A549 (cell line): ENCODE measurements at regions not wholly inside any gene's neighbourhood (a gene's known extent, or its start where the extent isn't known, plus 50 kb on each side); places are given as distances from the start of the nearest gene placed in this dataset.
A peak's percentile ranks its signal among the peaks of the same experiment; 100 is the strongest.

ENCODE experiments used
- ATAC-seq, 2 experiments: fragments of 200-7000 bp in 1 of 2; fragments of >200 bp in 1 of 2; cut with Nextera tagmentation in 1 of 2; cut with Tn5 transposase in 1 of 2; 3 replicates each; pipeline versions ENCODE4 v1.8.0 to v1.9.1; 2018 to 2020; ENCODE audit warnings: mild to moderate bottlenecking in 1 of 2, moderate library complexity in 1 of 2
- CTCF ChIA-PET: fragments of 300-600 bp; sonication (Branson Sonifier 250); formaldehyde crosslinking; extraction: SDS; loops from one replicate; lab custom pipeline; 2021; ENCODE audit warnings: antibody characterized with exemption, inconsistent platforms; lab: Yijun Ruan, JAX
- POLR2A ChIA-PET: fragments of 350-600 bp; formaldehyde crosslinking; extraction: SDS; loops from one replicate; lab custom pipeline; 2021; ENCODE audit warnings: antibody characterized with exemption, inconsistent platforms; lab: Yijun Ruan, JAX
- DNase-seq, 2 experiments: peaks; one replicate each; pipeline versions ENCODE4 v3.0.0 to v3.0.0-alpha.2; 2011 to 2016; ENCODE audit warnings: low read depth in 1 of 2, low spot score in 1 of 2
- FAIRE-seq: peaks from 2 replicates; lab custom pipeline; 2011; peaks lifted over from hg19 to GRCh38; lab: Jason Lieb, UNC
- H3K27ac ChIP-seq, 2 experiments: fragments of >200 bp; sonication (Bioruptor Twin); formaldehyde crosslinking; 3 replicates each; pipeline ENCODE4 v1.5.1; 2016 to 2017
- H3K4me1 ChIP-seq: fragments of >200 bp; sonication (Bioruptor Twin); formaldehyde crosslinking; 3 replicates; pipeline ENCODE4 v1.6.1; 2016
- H3K4me2 ChIP-seq: fragments of >200 bp; sonication (Bioruptor Twin); formaldehyde crosslinking; 3 replicates; pipeline ENCODE4 v1.6.1; 2016
- H3K4me3 ChIP-seq: fragments of >200 bp; sonication (Bioruptor Twin); formaldehyde crosslinking; 3 replicates; pipeline ENCODE4 v1.5.1; 2016
- H3K9me3 ChIP-seq: fragments of >200 bp; sonication (Bioruptor Twin); formaldehyde crosslinking; 3 replicates; pipeline ENCODE4 v1.6.1; 2016
- BCL3 ChIP-seq: fragments of >200 bp; sonication (Bioruptor Twin); formaldehyde crosslinking; IDR thresholded peaks from 3 replicates; pipeline ENCODE4 v1.6.1; 2016
- CBX2 ChIP-seq: fragments of 200-600 bp; sonication (generic); IDR thresholded peaks from 2 replicates; pipeline ENCODE4 v1.6.1; 2016; ENCODE audit warnings: low read depth, mild to moderate bottlenecking, borderline replicate concordance
- CBX8 ChIP-seq: fragments of 200-600 bp; sonication (generic); IDR thresholded peaks from 2 replicates; pipeline ENCODE4 v1.6.1; 2016
- CEBPB ChIP-seq, 2 experiments: fragments of >200 bp in 1 of 2; sonication (Bioruptor Twin) in 1 of 2; formaldehyde crosslinking in 1 of 2; IDR thresholded peaks; 2 replicates each; pipeline ENCODE4 v1.6.1; 2012 to 2016
- CHD2 ChIP-seq: fragments of 150-350 bp; IDR thresholded peaks from 2 replicates; pipeline ENCODE4 v1.6.1; 2014; ENCODE audit warnings: low read length; ENCODE audit not compliant: partially characterized antibody
- CHD4 ChIP-seq: fragments of 200-600 bp; sonication (generic); IDR thresholded peaks from 2 replicates; pipeline ENCODE4 v1.6.1; 2016; ENCODE audit warnings: antibody characterized with exemption, mild to moderate bottlenecking, borderline replicate concordance
- EHMT2 ChIP-seq: fragments of 200-600 bp; sonication (generic); IDR thresholded peaks from 2 replicates; pipeline ENCODE4 v1.6.1; 2016; ENCODE audit warnings: antibody characterized with exemption, low read depth, mild to moderate bottlenecking, moderate library complexity
- ELK1 ChIP-seq: fragments of 150-350 bp; IDR thresholded peaks from 2 replicates; pipeline ENCODE4 v1.6.1; 2014; ENCODE audit warnings: low read depth, mild to moderate bottlenecking, low read length
- FOSB ChIP-seq: fragments of 250-450 bp; sonication (Bioruptor Pico); IDR thresholded peaks from 2 replicates; pipeline ENCODE4 v1.5.0; 2020; ENCODE audit warnings: mild to moderate bottlenecking, moderate library complexity
- FOSL2 ChIP-seq, 2 experiments: fragments of 450-650 bp in 1 of 2; fragments of >200 bp in 1 of 2; sonication (Bioruptor Twin) in 1 of 2; formaldehyde crosslinking; IDR thresholded peaks; 2 replicates each; pipeline versions ENCODE4 v1.5.0 to v1.6.1; 2016 to 2020; ENCODE audit warnings: mild to moderate bottlenecking in 1 of 2, moderate library complexity in 1 of 2
- HDAC2 ChIP-seq: fragments of 200-600 bp; sonication (generic); IDR thresholded peaks from 2 replicates; pipeline ENCODE4 v1.6.1; 2016
- HMGXB4 ChIP-seq: fragments of 250-450 bp; sonication (Bioruptor Pico); IDR thresholded peaks from 2 replicates; pipeline ENCODE4 v1.5.0; 2021; ENCODE audit warnings: mild to moderate bottlenecking, moderate library complexity, borderline replicate concordance
- KDM5A ChIP-seq: fragments of 200-600 bp; sonication (generic); IDR thresholded peaks from 2 replicates; pipeline ENCODE4 v1.6.1; 2016; ENCODE audit warnings: antibody characterized with exemption, mild to moderate bottlenecking
- MAX ChIP-seq: IDR thresholded peaks from 2 replicates; pipeline ENCODE4 v1.6.1; 2012
- RAD21 ChIP-seq, 2 experiments: fragments of >200 bp in 1 of 2; sonication (Bioruptor Twin) in 1 of 2; formaldehyde crosslinking in 1 of 2; IDR thresholded peaks in 1 of 2; conservative IDR thresholded peaks in 1 of 2; 2 replicates in 1 of 2; 3 replicates in 1 of 2; pipeline ENCODE4 v1.6.1; 2012 to 2018; ENCODE audit warnings: inconsistent platforms in 1 of 2
- RFX5 ChIP-seq: fragments of 450-650 bp; IDR thresholded peaks from 2 replicates; pipeline ENCODE4 v1.7.1; 2014; ENCODE audit warnings: antibody characterized with exemption, mild to moderate bottlenecking, moderate library complexity
- SREBF2 ChIP-seq: fragments of 450-650 bp; IDR thresholded peaks from 2 replicates; pipeline ENCODE4 v1.6.1; 2014; ENCODE audit warnings: mild to moderate bottlenecking, moderate library complexity
- ZFP36 ChIP-seq: fragments of 450-650 bp; IDR thresholded peaks from 2 replicates; pipeline ENCODE4 v1.6.1; 2014; ENCODE audit warnings: borderline replicate concordance; ENCODE audit not compliant: partially characterized antibody
- WGBS: methylation state at CpG from one replicate; pipeline ENCODE4 v1.1.6; 2017; ENCODE audit errors: missing lambda C conversion rate; 5-methylcytosine and 5-hydroxymethylcytosine counted together

- Histone ChIP-seq H3K4me1 (no peaks in the 10 kb centered on the region), H3K9me3 (peaks cover 11% of the 10 kb centered on the region; the same call in 1 of the 3 replicates), H3K4me2 (no peak overlapping the region), H3K4me3 (no peak overlapping the region), H3K27ac (no peak overlapping the region)
- no peak for TF ChIP-seq RFX5
- no peak for TF ChIP-seq CHD4
- no peak for TF ChIP-seq ZFP36
- WGBS, result 81% methylated on average over 1 of the region's 1 CpG
- CTCF ChIA-PET, result interaction anchor here (0.7 kb wide), 1 partner anchor 17 kb away, joined by 3 read pairs; no protein-coding TSS in a partner anchor
- no peak for DNase-seq
- ATAC-seq, result no peak
- no peak for FAIRE-seq
- POLR2A ChIA-PET, result no interaction called here
Observed at GRCh38 chr5:58056546-58056945, 403.3 kb downstream of the PLK2 start.

DNA sequence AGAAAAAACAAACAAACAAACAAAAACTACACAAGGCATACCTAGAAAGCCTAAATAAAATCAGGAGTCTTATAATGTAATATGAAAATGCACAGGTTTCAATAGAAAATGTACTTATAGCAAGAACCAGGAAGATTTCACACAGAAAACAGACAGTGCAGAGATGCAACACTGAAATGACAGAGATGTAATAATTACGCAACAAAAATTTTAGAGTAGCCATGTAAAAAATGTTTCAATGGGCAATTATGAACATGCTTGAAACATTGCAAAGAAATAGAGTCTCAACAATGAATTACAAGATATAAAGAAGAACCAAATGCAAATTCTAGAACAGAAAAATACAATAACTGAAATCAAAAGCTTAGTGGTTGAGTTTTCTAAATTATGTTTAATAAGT, 405.9 kb downstream of the PLK2 start:
- ATAC-seq (no peak), DNase-seq (no peak), FAIRE-seq (no peak)
- ChIA-PET CTCF (interaction anchor here (1.7 kb wide), 1 partner anchor 10 kb away, joined by 4 read pairs; no protein-coding TSS in a partner anchor), POLR2A (no interaction called here)
- H3K4me1 ChIP-seq, result no peaks in the 10 kb centered on the region
- H3K4me3 ChIP-seq, result no peak overlapping the region
- H3K9me3 ChIP-seq, result peaks cover 11% of the 10 kb centered on the region; the same call in 1 of the 3 replicates
- H3K27ac ChIP-seq, result no peak overlapping the region
- WGBS, result 90% methylated on average over 1 of the region's 1 CpG
- H3K4me2 ChIP-seq, result no peak overlapping the region
- TF ChIP-seq CHD2, result no peak
- 0 out of 4 replicates have a peak, but pooled peaks of 1 of the 2 experiments have one; percentile 8 for TF ChIP-seq CEBPB (IDR thresholded peaks at IDR 0.05)
- no peak for TF ChIP-seq HDAC2

GRCh38 chr5:58048954-58049353, 410.9 kb downstream of the PLK2 start:
- H3K4me3 ChIP-seq, result no peak overlapping the region
- CTCF ChIA-PET, result no interaction called here
- WGBS, result 71% methylated on average over 3 of the region's 3 CpGs
- DNase-seq, result no peak
- H3K4me1 ChIP-seq, result no peaks in the 10 kb centered on the region
- no peak for ATAC-seq
- POLR2A ChIA-PET, result no interaction called here
- FAIRE-seq, result no peak
- TF ChIP-seq MAX, result no peak
- TF ChIP-seq SREBF2, result no peak
- TF ChIP-seq, all 56 proteins: peak for 0
- Histone ChIP-seq H3K4me2 (no peak overlapping the region), H3K27ac (no peak overlapping the region), H3K9me3 (no peaks in the 10 kb centered on the region)

- H3K9me3 ChIP-seq, result no peaks in the 10 kb centered on the region
- no peak overlapping the region for H3K4me3 ChIP-seq
- H3K4me2 ChIP-seq, result no peak overlapping the region
- TF ChIP-seq BCL3 (no peak), RAD21 (conservative IDR thresholded peaks at IDR 0.05 in 1 of 2, IDR thresholded peaks at IDR 0.05 in 1 of 2) (no peak), KDM5A (no peak), CBX8 (no peak), FOSL2 (IDR thresholded peaks at IDR 0.05) (no peak), FOSL2 (CRISPR knock-in tag; IDR thresholded peaks at IDR 0.05) (no peak)
- FAIRE-seq (peak; percentile 13), ATAC-seq (no peak), DNase-seq (no peak)
- POLR2A ChIA-PET, result no interaction called here
- 0 out of 3 replicates have a peak, but pooled peaks cover 1% of the 10 kb centered on the region for H3K4me1 ChIP-seq
- CTCF ChIA-PET, result no interaction called here
- H3K27ac ChIP-seq, result no peak overlapping the region
- WGBS, result 81% methylated on average over 4 of the region's 4 CpGs
Observed at GRCh38 chr5:58048185-58048925, 411.5 kb downstream of the PLK2 start.

DNA sequence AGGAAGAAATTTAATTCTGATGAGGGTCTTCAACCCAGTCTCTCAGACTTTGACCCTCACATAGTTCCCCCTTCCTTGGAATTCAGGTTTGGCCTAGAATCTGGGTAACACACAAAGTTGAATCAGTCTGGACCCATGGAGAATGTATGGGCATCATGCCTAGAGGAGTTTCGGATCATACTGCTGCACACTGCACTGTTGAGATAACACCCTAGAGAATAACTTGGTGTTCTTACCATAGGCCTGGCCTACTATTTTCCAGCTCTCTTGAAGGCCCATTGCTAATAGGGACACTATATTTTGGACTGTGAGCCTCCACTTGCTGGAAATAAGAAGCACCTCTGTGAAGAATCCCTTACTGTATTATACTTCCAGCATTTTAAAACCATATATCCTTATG, 413.5 kb downstream of the PLK2 start:
- H3K9me3 ChIP-seq, result no peaks in the 10 kb centered on the region
- H3K27ac ChIP-seq, result no peak overlapping the region
- no peak for FAIRE-seq
- WGBS, result 100% methylated on average over 1 of the region's 1 CpG
- H3K4me3 ChIP-seq, result no peak overlapping the region
- no peak for DNase-seq
- peaks cover 7% of the 10 kb centered on the region; the same call in 1 of the 3 replicates for H3K4me1 ChIP-seq
- no peak for ATAC-seq
- ChIA-PET CTCF (no interaction called here), POLR2A (no interaction called here)
- no peak overlapping the region for H3K4me2 ChIP-seq
- TF ChIP-seq RFX5 (no peak), CBX2 (no peak), BCL3 (no peak), ELK1 (no peak), CHD4 (no peak), HMGXB4 (no peak), FOSL2 (IDR thresholded peaks at IDR 0.05) (no peak), FOSL2 (CRISPR knock-in tag; IDR thresholded peaks at IDR 0.05) (no peak), FOSB (CRISPR knock-in tag) (no peak), EHMT2 (no peak)
